Daoy (cell line): ENCODE measurements at regions not wholly inside any gene's neighbourhood (a gene's known extent, or its start where the extent isn't known, plus 50 kb on each side); places are given as distances from the start of the nearest gene placed in this dataset.

Experiments
- DNase-seq: peaks from one replicate; pipeline ENCODE4 v3.0.0-alpha.2; 2015; ENCODE audit warnings: low read depth

DNA sequence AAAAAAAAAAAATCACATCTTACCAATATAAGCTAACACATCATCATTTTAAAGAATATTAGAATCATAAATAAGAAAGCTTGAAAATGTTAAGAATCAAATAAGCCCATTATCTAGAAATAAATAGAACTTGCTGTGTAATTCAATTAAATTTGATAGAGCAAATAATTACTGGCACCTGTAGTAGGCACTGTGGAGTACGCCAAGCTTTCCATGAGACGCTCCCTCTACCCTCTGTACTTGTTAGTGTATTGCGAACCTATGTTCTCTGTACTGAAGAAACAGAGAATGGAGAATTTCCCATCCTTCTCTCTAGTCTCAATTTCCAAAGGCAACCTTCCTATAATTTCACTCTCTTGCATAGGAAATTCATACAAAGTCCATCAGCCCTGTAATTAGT is 61.7 kb upstream of the HAND2 start:
- no peak for DNase-seq

DNA sequence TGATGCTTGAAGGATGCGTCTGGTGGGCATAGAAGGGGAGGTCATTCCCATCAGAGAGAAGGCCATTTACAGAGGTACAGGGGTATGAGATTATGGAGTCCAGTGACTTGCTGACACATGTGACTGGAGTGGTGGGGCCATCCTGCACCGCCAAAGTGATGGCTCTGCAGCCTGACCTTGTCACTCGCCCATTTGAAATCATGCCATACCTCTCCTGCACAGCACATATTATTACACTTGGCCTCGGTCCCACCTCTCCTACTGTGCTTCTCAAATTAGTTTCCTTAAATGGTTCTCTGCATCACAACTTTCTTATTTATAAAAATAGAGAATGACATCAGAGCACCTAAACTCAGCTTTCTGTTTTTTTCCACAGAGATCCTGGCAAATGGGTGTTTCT is 60.7 kb upstream of the HAND2 start:
- no peak for DNase-seq

DNA sequence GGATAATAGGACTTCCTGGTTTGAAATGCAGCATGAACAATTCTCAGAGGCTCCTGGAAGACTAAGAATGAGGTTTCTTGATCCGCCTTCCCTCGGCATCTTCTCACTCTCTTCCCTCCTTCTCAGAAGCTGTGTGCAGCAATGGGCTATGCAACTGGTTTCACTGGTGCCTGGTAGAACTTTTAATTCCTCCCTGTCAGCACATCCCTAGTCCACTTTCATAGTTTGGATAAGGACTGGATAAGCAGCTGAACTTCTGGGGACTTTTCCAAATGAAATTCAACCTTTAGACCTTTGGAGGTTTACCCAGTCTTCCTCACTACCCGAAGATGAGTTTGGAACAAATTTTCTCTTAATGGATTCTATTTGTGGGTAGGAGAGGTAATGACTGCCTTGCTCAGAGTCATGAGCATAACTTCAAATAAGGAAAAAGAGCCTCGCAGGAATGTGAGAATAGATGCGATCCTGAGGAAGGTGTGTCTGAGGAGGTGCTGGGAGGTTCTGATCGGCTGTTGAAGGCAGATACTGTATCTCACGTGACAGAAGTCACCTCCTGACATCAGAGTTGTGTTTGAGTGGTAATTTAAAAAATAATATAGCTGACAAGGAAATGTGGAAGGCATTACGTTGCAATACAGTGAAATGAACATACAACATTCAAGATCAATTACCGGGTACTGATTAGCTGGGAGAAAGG is 56.0 kb upstream of the HAND2 start:
- DNase-seq = no peak

DNA sequence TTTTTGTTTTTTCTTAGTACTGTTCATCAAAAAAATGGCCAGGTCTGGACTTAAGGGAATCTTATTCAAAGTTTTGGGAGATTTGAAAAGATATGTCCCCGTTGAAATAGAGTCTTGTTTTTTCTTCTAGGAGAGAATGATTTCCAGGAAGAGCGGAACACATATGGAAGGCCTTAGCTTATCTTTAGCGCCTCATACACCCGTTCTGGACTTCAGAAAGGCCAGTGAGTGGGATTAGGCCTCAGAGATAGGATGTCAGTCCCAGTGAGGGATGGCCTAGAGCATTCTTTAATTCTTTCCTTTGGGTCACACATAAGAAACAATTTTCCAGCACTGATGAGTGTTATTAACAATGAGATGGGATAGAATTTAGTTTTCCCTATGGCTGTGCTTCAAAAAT is 54.5 kb upstream of the HAND2 start:
- DNase-seq = no peak
